ENCODE measurements at regions not wholly inside any gene's neighbourhood (a gene's known extent, or its start where the extent isn't known, plus 50 kb on each side); places are given as distances from the start of the nearest gene placed in this dataset.

DNA sequence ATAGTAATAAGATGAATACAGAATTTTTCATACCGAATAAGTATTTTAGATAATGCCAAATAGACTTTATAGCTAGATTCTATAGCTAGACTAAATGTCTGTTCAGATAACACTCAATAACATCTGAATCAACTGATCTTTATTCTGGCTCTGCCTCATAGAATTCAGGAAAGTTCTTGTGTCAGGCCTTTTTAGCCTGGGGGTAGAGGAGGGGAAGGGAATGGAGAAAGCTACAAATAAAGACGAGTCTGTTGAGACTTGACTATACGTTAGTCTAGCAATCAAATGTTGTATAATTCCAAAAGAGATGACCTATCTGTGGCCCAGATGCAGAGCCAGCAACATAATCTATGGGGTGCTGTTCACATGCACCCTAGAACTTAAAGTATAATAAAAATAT is 106.6 kb upstream of the ABI3BP start:
- TF ChIP-seq, protein P1, sequence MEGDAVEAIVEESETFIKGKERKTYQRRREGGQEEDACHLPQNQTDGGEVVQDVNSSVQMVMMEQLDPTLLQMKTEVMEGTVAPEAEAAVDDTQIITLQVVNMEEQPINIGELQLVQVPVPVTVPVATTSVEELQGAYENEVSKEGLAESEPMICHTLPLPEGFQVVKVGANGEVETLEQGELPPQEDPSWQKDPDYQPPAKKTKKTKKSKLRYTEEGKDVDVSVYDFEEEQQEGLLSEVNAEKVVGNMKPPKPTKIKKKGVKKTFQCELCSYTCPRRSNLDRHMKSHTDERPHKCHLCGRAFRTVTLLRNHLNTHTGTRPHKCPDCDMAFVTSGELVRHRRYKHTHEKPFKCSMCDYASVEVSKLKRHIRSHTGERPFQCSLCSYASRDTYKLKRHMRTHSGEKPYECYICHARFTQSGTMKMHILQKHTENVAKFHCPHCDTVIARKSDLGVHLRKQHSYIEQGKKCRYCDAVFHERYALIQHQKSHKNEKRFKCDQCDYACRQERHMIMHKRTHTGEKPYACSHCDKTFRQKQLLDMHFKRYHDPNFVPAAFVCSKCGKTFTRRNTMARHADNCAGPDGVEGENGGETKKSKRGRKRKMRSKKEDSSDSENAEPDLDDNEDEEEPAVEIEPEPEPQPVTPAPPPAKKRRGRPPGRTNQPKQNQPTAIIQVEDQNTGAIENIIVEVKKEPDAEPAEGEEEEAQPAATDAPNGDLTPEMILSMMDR (IDR thresholded peaks at IDR 0.05; ENCODE audit: low read length): no peak
- TF ChIP-seq EZH2 (IDR thresholded peaks at IDR 0.05; ENCODE audit: borderline replicate concordance, low read length): no peak

Data from OCI-LY1 (cell line).